ENCODE measurements at regions not wholly inside any gene's neighbourhood (a gene's known extent, or its start where the extent isn't known, plus 50 kb on each side); places are given as distances from the start of the nearest gene placed in this dataset.

- H3K27ac ChIP-seq (ENCODE audit: insufficient read depth, low read length, poor library complexity, severe bottlenecking), result no peak overlapping the region
- DNase-seq, result no peak
- no peaks in the 10 kb centered on the region for H3K36me3 ChIP-seq (ENCODE audit: control insufficient read depth, insufficient read depth, low read length)
- H3K4me3 ChIP-seq (ENCODE audit: insufficient read depth, low read depth, low read length, poor library complexity, severe bottlenecking), result no peak overlapping the region
- no peaks in the 10 kb centered on the region for H3K9me3 ChIP-seq (ENCODE audit: control insufficient read depth, low read length)
- H3K27me3 ChIP-seq (replicated peaks; ENCODE audit: control insufficient read depth, insufficient read depth, low read length, poor library complexity, severe bottlenecking), result peaks cover 4% of the 10 kb centered on the region
- H3K4me1 ChIP-seq (ENCODE audit: control insufficient read depth, insufficient read depth, low read length, poor library complexity, severe bottlenecking), result no peaks in the 10 kb centered on the region
These were observed 72.9 kb upstream of the SEPTIN5 start for GRCh38 chr22:19641254-19641982.

DNA sequence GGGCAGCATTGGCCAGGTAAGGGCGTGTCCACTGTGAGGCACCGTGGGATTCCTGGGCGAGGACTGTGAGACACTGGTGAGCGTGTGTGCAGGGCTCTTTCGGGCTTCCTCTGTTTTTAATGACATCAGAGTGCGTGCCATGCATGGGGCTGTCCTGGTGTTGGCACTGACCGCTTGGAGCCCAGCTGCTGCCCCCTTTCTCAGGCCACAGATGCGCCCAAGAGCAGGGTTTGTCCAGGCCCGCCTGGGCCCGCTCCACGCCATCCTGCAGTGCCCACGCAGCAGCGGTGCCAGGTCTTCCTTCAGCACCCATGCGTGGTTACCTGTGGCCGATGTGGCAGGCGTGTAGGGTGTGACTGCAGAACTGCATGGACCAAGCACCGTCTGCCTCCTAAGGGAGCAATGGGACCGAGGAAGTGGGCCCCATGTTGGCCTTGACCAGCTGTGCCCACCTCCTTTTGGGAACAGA, 72.3 kb upstream of the SEPTIN5 start:
- DNase-seq, result no peak
- Histone ChIP-seq H3K27ac (ENCODE audit: insufficient read depth, low read length, poor library complexity, severe bottlenecking) (no peak overlapping the region), H3K4me3 (ENCODE audit: insufficient read depth, low read depth, low read length, poor library complexity, severe bottlenecking) (no peak overlapping the region), H3K4me1 (ENCODE audit: control insufficient read depth, insufficient read depth, low read length, poor library complexity, severe bottlenecking) (no peaks in the 10 kb centered on the region), H3K36me3 (ENCODE audit: control insufficient read depth, insufficient read depth, low read length) (no peaks in the 10 kb centered on the region), H3K27me3 (replicated peaks; ENCODE audit: control insufficient read depth, insufficient read depth, low read length, poor library complexity, severe bottlenecking) (peaks cover 4% of the 10 kb centered on the region), H3K9me3 (ENCODE audit: control insufficient read depth, low read length) (no peaks in the 10 kb centered on the region)

- Histone ChIP-seq H3K36me3 (ENCODE audit: control insufficient read depth, insufficient read depth, low read length) (no peaks in the 10 kb centered on the region), H3K4me3 (ENCODE audit: insufficient read depth, low read depth, low read length, poor library complexity, severe bottlenecking) (no peak overlapping the region), H3K27me3 (replicated peaks; ENCODE audit: control insufficient read depth, insufficient read depth, low read length, poor library complexity, severe bottlenecking) (peaks cover 4% of the 10 kb centered on the region), H3K27ac (ENCODE audit: insufficient read depth, low read length, poor library complexity, severe bottlenecking) (no peak overlapping the region), H3K4me1 (ENCODE audit: control insufficient read depth, insufficient read depth, low read length, poor library complexity, severe bottlenecking) (no peaks in the 10 kb centered on the region), H3K9me3 (ENCODE audit: control insufficient read depth, low read length) (no peaks in the 10 kb centered on the region)
- no peak for DNase-seq
These were observed 70.6 kb upstream of the SEPTIN5 start for GRCh38 chr22:19643448-19644313.

DNA sequence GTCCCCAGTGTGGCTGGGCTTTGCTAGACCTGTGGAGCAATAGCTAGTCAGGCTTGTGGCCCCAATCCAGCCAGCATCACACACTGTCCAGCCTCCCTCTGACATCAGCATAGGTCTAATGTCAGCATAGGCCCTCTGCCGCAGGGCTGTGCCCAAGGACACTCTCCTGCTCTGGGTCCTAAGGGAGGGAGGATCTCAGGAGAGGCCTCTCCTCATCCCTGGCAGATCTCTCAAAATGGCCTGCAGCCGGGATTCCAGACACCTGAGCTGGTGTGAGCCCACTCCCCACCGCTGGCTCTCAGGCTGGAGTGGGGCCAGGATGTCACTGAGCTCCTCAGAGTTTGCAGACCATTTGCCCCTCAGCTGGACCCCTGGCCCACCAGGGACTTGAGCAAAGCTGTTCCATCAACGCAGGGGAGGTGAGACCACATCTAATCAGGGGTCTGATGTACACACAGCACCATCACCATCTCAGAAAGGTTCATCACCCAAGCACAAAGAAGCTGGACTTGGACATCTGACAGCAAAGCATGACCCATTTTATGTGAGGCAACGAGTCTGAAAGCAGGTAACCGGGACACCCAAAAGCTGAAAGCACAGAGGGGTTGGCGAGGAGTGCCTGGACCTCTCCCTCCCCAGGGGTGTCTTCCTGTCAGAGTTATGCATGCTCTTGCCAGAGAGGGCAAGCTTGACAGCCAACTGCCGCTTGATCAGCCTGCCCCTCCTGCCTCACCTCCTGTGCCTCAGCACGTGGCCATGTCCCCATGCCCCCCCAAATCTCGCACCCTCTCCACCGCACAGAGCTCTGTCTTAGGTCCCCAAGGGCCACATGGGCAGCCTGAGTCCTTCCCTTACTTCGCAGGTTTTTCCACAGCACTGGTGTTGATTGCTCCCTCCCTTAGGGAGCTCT, 69.7 kb upstream of the SEPTIN5 start:
- no peaks in the 10 kb centered on the region for H3K4me1 ChIP-seq (ENCODE audit: control insufficient read depth, insufficient read depth, low read length, poor library complexity, severe bottlenecking)
- H3K27me3 ChIP-seq (replicated peaks; ENCODE audit: control insufficient read depth, insufficient read depth, low read length, poor library complexity, severe bottlenecking), result peaks cover 4% of the 10 kb centered on the region
- H3K4me3 ChIP-seq (ENCODE audit: insufficient read depth, low read depth, low read length, poor library complexity, severe bottlenecking), result no peak overlapping the region
- no peak for DNase-seq
- no peaks in the 10 kb centered on the region for H3K9me3 ChIP-seq (ENCODE audit: control insufficient read depth, low read length)
- H3K36me3 ChIP-seq (ENCODE audit: control insufficient read depth, insufficient read depth, low read length), result no peaks in the 10 kb centered on the region
- H3K27ac ChIP-seq (ENCODE audit: insufficient read depth, low read length, poor library complexity, severe bottlenecking), result no peak overlapping the region

DNA sequence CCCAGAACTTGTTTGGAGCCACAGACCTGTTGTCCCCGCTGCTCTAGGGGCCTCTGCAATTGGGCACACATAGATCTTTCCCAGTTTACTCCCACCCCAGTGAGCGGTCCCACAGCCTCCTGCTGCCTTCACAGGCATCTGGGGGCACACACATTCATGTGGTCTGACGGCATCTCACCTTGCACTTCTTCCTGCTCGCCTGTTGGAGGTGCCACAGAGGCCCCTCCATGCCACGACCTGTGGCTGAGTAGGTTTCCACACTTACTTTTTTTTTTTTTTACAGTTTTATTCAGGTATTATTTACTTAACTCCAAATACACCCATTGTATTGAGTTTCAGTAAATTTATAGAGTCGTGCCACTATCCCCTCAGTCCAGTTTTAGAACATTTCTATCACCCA, 68.9 kb upstream of the SEPTIN5 start:
- no peaks in the 10 kb centered on the region for H3K36me3 ChIP-seq (ENCODE audit: control insufficient read depth, insufficient read depth, low read length)

DNA sequence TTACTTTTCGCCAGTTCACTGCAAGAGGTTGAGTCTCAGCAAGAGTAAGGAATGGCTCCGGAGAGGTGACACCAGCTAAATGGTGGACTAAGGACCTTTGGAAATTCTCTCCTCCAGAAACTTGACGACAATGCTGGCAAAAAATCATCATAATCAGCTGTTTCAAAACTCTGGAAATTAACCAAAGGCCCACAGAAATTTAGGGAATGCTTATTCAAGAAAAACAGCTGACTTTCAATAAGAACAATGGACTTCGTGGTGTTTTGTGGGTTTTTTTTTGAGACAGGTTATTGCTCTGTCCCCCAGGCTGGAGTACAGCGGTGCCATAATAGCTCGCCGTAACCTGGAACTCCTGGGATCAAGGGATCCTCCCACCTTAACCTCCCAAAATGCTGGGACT, 68.4 kb upstream of the SEPTIN5 start:
- Histone ChIP-seq H3K4me1 (ENCODE audit: control insufficient read depth, insufficient read depth, low read length, poor library complexity, severe bottlenecking) (no peaks in the 10 kb centered on the region), H3K27me3 (replicated peaks; ENCODE audit: control insufficient read depth, insufficient read depth, low read length, poor library complexity, severe bottlenecking) (peaks cover 4% of the 10 kb centered on the region), H3K9me3 (ENCODE audit: control insufficient read depth, low read length) (no peaks in the 10 kb centered on the region), H3K27ac (ENCODE audit: insufficient read depth, low read length, poor library complexity, severe bottlenecking) (no peak overlapping the region), H3K4me3 (ENCODE audit: insufficient read depth, low read depth, low read length, poor library complexity, severe bottlenecking) (no peak overlapping the region), H3K36me3 (ENCODE audit: control insufficient read depth, insufficient read depth, low read length) (no peaks in the 10 kb centered on the region)
- no peak for DNase-seq

More for the DNA sequence above, 68.9 kb upstream of the SEPTIN5 start:
- no peak overlapping the region for H3K27ac ChIP-seq (ENCODE audit: insufficient read depth, low read length, poor library complexity, severe bottlenecking)
- DNase-seq, result no peak
- H3K9me3 ChIP-seq (ENCODE audit: control insufficient read depth, low read length), result no peaks in the 10 kb centered on the region
- peaks cover 4% of the 10 kb centered on the region for H3K27me3 ChIP-seq (replicated peaks; ENCODE audit: control insufficient read depth, insufficient read depth, low read length, poor library complexity, severe bottlenecking)
- H3K4me3 ChIP-seq (ENCODE audit: insufficient read depth, low read depth, low read length, poor library complexity, severe bottlenecking), result no peak overlapping the region
- no peaks in the 10 kb centered on the region for H3K4me1 ChIP-seq (ENCODE audit: control insufficient read depth, insufficient read depth, low read length, poor library complexity, severe bottlenecking)

GRCh38 chr22:19646383-19646782, 67.9 kb upstream of the SEPTIN5 start:
- Histone ChIP-seq H3K36me3 (ENCODE audit: control insufficient read depth, insufficient read depth, low read length) (no peaks in the 10 kb centered on the region), H3K4me3 (ENCODE audit: insufficient read depth, low read depth, low read length, poor library complexity, severe bottlenecking) (no peak overlapping the region), H3K27me3 (replicated peaks; ENCODE audit: control insufficient read depth, insufficient read depth, low read length, poor library complexity, severe bottlenecking) (peaks cover 4% of the 10 kb centered on the region), H3K9me3 (ENCODE audit: control insufficient read depth, low read length) (no peaks in the 10 kb centered on the region), H3K27ac (ENCODE audit: insufficient read depth, low read length, poor library complexity, severe bottlenecking) (no peak overlapping the region), H3K4me1 (ENCODE audit: control insufficient read depth, insufficient read depth, low read length, poor library complexity, severe bottlenecking) (no peaks in the 10 kb centered on the region)
- DNase-seq, result no peak

- Histone ChIP-seq H3K4me1 (ENCODE audit: control insufficient read depth, insufficient read depth, low read length, poor library complexity, severe bottlenecking) (no peaks in the 10 kb centered on the region), H3K27me3 (replicated peaks; ENCODE audit: control insufficient read depth, insufficient read depth, low read length, poor library complexity, severe bottlenecking) (peaks cover 4% of the 10 kb centered on the region), H3K27ac (ENCODE audit: insufficient read depth, low read length, poor library complexity, severe bottlenecking) (no peak overlapping the region), H3K36me3 (ENCODE audit: control insufficient read depth, insufficient read depth, low read length) (no peaks in the 10 kb centered on the region), H3K9me3 (ENCODE audit: control insufficient read depth, low read length) (no peaks in the 10 kb centered on the region), H3K4me3 (ENCODE audit: insufficient read depth, low read depth, low read length, poor library complexity, severe bottlenecking) (no peak overlapping the region)
- no peak for DNase-seq
These were observed 65.8 kb upstream of the SEPTIN5 start for GRCh38 chr22:19648419-19648929.

DNA sequence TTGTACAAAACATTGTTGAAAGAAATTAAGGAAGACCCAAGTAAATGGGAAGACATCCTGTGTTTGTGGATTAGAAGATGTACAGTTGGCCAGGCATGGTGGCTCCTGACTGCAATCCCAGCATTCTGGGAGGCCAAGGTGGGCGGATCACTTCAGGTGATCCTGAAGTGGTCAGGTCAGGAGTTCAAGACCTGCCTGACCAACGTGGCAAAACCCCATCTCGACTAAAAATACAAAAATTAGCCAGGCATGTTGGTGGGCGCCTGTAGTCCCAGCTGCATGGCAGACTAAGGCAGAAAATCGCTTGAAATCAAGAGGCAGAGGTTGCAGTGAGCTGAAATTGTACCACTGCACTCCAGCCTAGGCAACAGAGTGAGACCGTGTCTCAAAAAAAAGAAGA, 62.0 kb upstream of the SEPTIN5 start:
- DNase-seq, result no peak
- H3K4me3 ChIP-seq (ENCODE audit: insufficient read depth, low read depth, low read length, poor library complexity, severe bottlenecking), result no peak overlapping the region
- no peaks in the 10 kb centered on the region for H3K9me3 ChIP-seq (ENCODE audit: control insufficient read depth, low read length)
- no peaks in the 10 kb centered on the region for H3K27me3 ChIP-seq (replicated peaks; ENCODE audit: control insufficient read depth, insufficient read depth, low read length, poor library complexity, severe bottlenecking)
- H3K4me1 ChIP-seq (ENCODE audit: control insufficient read depth, insufficient read depth, low read length, poor library complexity, severe bottlenecking), result no peaks in the 10 kb centered on the region
- H3K27ac ChIP-seq (ENCODE audit: insufficient read depth, low read length, poor library complexity, severe bottlenecking), result no peak overlapping the region
- H3K36me3 ChIP-seq (ENCODE audit: control insufficient read depth, insufficient read depth, low read length), result no peaks in the 10 kb centered on the region
